NB4 (cell line): ENCODE measurements at regions not wholly inside any gene's neighbourhood (a gene's known extent, or its start where the extent isn't known, plus 50 kb on each side); places are given as distances from the start of the nearest gene placed in this dataset.

ENCODE experiments used
- DNase-seq: peaks from one replicate; pipeline ENCODE4 v3.0.0; 2010; ENCODE audit warnings: low read depth
- H3K4me3 ChIP-seq: one replicate; pipeline ENCODE4 v1.5.1; 2011; ENCODE audit warnings: mild to moderate bottlenecking, low read depth, low read length, moderate library complexity
- CTCF ChIP-seq: IDR thresholded peaks from one replicate; pipeline ENCODE4 v1.5.1; 2012; ENCODE audit warnings: low read depth, low read length
- MYC ChIP-seq: IDR thresholded peaks from 2 replicates; pipeline ENCODE4 v1.6.1; 2011; ENCODE audit warnings: low read depth, low read length
- POLR2A ChIP-seq: IDR thresholded peaks from 2 replicates; pipeline ENCODE4 v1.6.1; 2011; ENCODE audit warnings: mild to moderate bottlenecking; ENCODE audit not compliant: insufficient read length; ENCODE audit errors: extremely low read depth
- TF ChIP-seq, protein P1 (sequence below): IDR thresholded peaks from 2 replicates; pipeline ENCODE4 v1.6.1; 2011; ENCODE audit warnings: low read depth, low read length

- TF ChIP-seq, protein P1, sequence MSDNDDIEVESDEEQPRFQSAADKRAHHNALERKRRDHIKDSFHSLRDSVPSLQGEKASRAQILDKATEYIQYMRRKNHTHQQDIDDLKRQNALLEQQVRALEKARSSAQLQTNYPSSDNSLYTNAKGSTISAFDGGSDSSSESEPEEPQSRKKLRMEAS: no peak
- no peak for TF ChIP-seq MYC
- no peak for TF ChIP-seq CTCF
- TF ChIP-seq POLR2A: no peak
- DNase-seq: no peak
- H3K4me3 ChIP-seq: no peak overlapping the region
Observed at GRCh38 chr2:223369889-223370288, 232.3 kb downstream of the SCG2 start.

DNA sequence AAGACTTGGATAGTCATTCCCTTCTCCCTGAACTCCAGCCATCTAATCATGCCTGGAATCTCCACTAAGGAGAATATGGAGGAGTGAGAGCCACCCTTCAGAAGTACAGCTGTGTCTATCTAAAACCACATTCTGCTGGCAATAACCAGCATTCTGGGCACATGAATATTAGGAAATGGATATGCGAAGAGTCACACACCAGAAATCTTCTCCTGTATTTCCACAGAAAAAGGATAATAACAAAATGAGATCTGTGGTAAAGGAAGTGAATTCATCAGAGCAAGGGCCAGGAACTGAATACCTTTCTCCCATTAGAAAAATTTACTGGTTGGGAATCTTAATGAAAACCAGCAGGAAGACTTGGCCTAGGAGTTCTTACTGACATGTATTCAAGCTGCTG, 218.8 kb downstream of the SCG2 start:
- H3K4me3 ChIP-seq: no peak overlapping the region
- no peak for DNase-seq
- TF ChIP-seq POLR2A (no peak), CTCF (no peak), MYC (no peak)
- TF ChIP-seq, protein P1: no peak

DNA sequence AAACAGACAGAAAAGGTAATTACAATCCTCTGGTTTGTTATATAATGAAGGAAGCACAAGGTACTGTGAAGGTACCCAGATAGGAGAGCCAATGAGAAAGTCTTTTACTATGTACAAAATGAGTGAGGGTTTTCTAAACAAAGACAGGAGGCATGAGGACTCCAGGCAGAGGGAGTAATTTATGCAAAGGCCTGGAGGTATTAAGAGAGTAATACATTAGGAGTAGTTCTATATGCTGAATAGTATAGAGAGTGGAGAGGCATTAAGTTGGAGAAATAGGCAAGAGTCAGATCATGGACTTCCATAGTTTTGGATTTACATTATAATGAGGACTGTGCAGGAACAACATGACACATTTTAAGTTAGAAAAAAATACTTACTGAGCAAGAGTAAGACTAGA, 216.0 kb downstream of the SCG2 start:
- TF ChIP-seq POLR2A (no peak), CTCF (no peak), MYC (no peak)
- TF ChIP-seq, protein P1: no peak
- DNase-seq: no peak
- H3K4me3 ChIP-seq: no peak overlapping the region

GRCh38 chr2:223386984-223387383, 215.2 kb downstream of the SCG2 start:
- TF ChIP-seq, protein P1: no peak
- TF ChIP-seq CTCF: no peak
- TF ChIP-seq MYC: no peak
- TF ChIP-seq POLR2A: no peak
- no peak for DNase-seq
- no peak overlapping the region for H3K4me3 ChIP-seq

- no peak for DNase-seq
- no peak overlapping the region for H3K4me3 ChIP-seq
- TF ChIP-seq, protein P1: no peak
- TF ChIP-seq CTCF (no peak), POLR2A (no peak)
Observed at GRCh38 chr2:223389624-223390023, 212.5 kb downstream of the SCG2 start.

GRCh38 chr2:223396993-223397392, 205.2 kb downstream of the SCG2 start:
- TF ChIP-seq, protein P1: no peak
- TF ChIP-seq MYC: no peak
- TF ChIP-seq POLR2A: no peak
- TF ChIP-seq CTCF: no peak
- DNase-seq: no peak
- H3K4me3 ChIP-seq: no peak overlapping the region
